BE2C (cell line): ENCODE measurements at regions not wholly inside any gene's neighbourhood (a gene's known extent, or its start where the extent isn't known, plus 50 kb on each side); places are given as distances from the start of the nearest gene placed in this dataset.

Experiments used
- DNase-seq: peaks from one replicate; pipeline ENCODE4 v3.0.0-alpha.2; 2020
- H3K27me3 ChIP-seq: fragments of 250-450 bp; sonication (Bioruptor Pico); 2 replicates; pipeline ENCODE4 v1.5.1; 2020; ENCODE audit warnings: mild to moderate bottlenecking
- H3K36me3 ChIP-seq: fragments of 250-450 bp; sonication (Bioruptor Pico); 2 replicates; pipeline ENCODE4 v1.5.1; 2020; ENCODE audit warnings: mild to moderate bottlenecking
- H3K4me1 ChIP-seq: fragments of 250-450 bp; sonication (Bioruptor Pico); 2 replicates; pipeline ENCODE4 v1.5.1; 2020
- H3K4me3 ChIP-seq: 2 replicates; pipeline ENCODE4 v1.5.1; 2011; ENCODE audit warnings: low read depth, low read length
- H3K9me3 ChIP-seq: fragments of 250-450 bp; sonication (Bioruptor Pico); 2 replicates; pipeline ENCODE4 v1.5.1; 2020
- CTCF ChIP-seq: IDR thresholded peaks from 2 replicates; pipeline ENCODE4 v1.5.1; 2012; ENCODE audit warnings: mild to moderate bottlenecking, low read depth, low read length

GRCh38 chr1:209363112-209363511, 220.4 kb upstream of the CAMK1G start:
- TF ChIP-seq CTCF = no peak
- Histone ChIP-seq H3K9me3 (no peaks in the 10 kb centered on the region), H3K4me3 (no peak overlapping the region), H3K4me1 (no peaks in the 10 kb centered on the region), H3K36me3 (no peaks in the 10 kb centered on the region), H3K27me3 (no peaks in the 10 kb centered on the region)
- no peak for DNase-seq

DNA sequence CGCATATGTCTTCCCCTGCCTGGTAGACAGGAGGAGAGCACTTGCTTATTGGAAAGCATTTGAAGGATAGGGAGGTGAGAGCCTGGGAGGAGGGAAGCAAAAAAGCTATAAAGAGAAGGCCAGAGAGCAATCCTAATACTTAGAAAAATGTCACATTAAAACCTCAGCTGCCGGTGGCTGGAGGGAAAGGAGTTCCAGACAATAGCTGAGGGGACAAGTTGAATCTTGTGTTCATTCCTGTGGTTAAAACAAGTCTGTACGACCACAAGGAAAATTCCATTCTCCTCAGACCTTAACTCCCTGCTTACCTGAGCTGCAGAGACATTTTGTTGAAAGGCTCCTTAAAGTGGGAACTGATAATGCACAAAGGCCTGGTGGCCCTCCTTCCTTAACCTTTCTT, 218.8 kb upstream of the CAMK1G start:
- no peaks in the 10 kb centered on the region for H3K4me1 ChIP-seq
- H3K4me3 ChIP-seq = no peak overlapping the region
- H3K9me3 ChIP-seq = no peaks in the 10 kb centered on the region
- H3K27me3 ChIP-seq = no peaks in the 10 kb centered on the region
- no peak for DNase-seq
- H3K36me3 ChIP-seq = no peaks in the 10 kb centered on the region
- TF ChIP-seq CTCF = no peak

GRCh38 chr1:209367061-209367772, 216.3 kb upstream of the CAMK1G start:
- Histone ChIP-seq H3K4me1 (no peaks in the 10 kb centered on the region), H3K9me3 (no peaks in the 10 kb centered on the region), H3K27me3 (no peaks in the 10 kb centered on the region), H3K4me3 (no peak overlapping the region), H3K36me3 (no peaks in the 10 kb centered on the region)
- TF ChIP-seq CTCF = no peak
- no peak for DNase-seq

- Histone ChIP-seq H3K9me3 (no peaks in the 10 kb centered on the region), H3K27me3 (no peaks in the 10 kb centered on the region), H3K4me3 (no peak overlapping the region), H3K36me3 (no peaks in the 10 kb centered on the region), H3K4me1 (no peaks in the 10 kb centered on the region)
- DNase-seq = no peak
- no peak for TF ChIP-seq CTCF
Measured at GRCh38 chr1:209368864-209369598, 214.5 kb upstream of the CAMK1G start.

- no peaks in the 10 kb centered on the region for H3K9me3 ChIP-seq
- no peak for DNase-seq
- H3K4me1 ChIP-seq = no peaks in the 10 kb centered on the region
- H3K4me3 ChIP-seq = no peak overlapping the region
- H3K36me3 ChIP-seq = no peaks in the 10 kb centered on the region
- no peak for TF ChIP-seq CTCF
- no peaks in the 10 kb centered on the region for H3K27me3 ChIP-seq
Measured at GRCh38 chr1:209370241-209370995, 213.1 kb upstream of the CAMK1G start.
